GM19351 (cell line): ENCODE measurements at regions not wholly inside any gene's neighbourhood (a gene's known extent, or its start where the extent isn't known, plus 50 kb on each side); places are given as distances from the start of the nearest gene placed in this dataset.

Experiments
- ATAC-seq: cut with Tn5 transposase; IDR thresholded peaks from one replicate; pipeline ENCODE4 v1.9.1; 2021; ENCODE audit warnings: mild to moderate bottlenecking, moderate library complexity; ENCODE audit not compliant: unreplicated experiment

GRCh38 chr18:22332590-22332989 lies 85.1 kb downstream of the CTAGE1 start:
- ATAC-seq = peak; percentile 67

- ATAC-seq = no peak
These were observed 87.2 kb downstream of the CTAGE1 start for GRCh38 chr18:22330508-22330907.

GRCh38 chr18:22325396-22325795 lies 92.3 kb downstream of the CTAGE1 start:
- no peak for ATAC-seq

- ATAC-seq = no peak
These were observed 93.3 kb downstream of the CTAGE1 start for GRCh38 chr18:22324191-22325131.

- ATAC-seq = no peak
These were observed 95.4 kb downstream of the CTAGE1 start for GRCh38 chr18:22322243-22322691.

- no peak for ATAC-seq
These were observed 96.9 kb downstream of the CTAGE1 start for GRCh38 chr18:22320771-22321170.

GRCh38 chr18:22320155-22320554 lies 97.6 kb downstream of the CTAGE1 start:
- ATAC-seq = no peak

- ATAC-seq = no peak
These were observed 98.8 kb downstream of the CTAGE1 start for GRCh38 chr18:22318745-22319407.

- ATAC-seq = no peak
These were observed 103.3 kb downstream of the CTAGE1 start for GRCh38 chr18:22314420-22314819.

- no peak for ATAC-seq
These were observed 103.7 kb downstream of the CTAGE1 start for GRCh38 chr18:22314001-22314400.

GRCh38 chr18:22311301-22311700 lies 106.4 kb downstream of the CTAGE1 start:
- ATAC-seq = no peak

- ATAC-seq = no peak
These were observed 108.5 kb downstream of the CTAGE1 start for GRCh38 chr18:22309191-22309590.

- no peak for ATAC-seq
These were observed 110.2 kb downstream of the CTAGE1 start for GRCh38 chr18:22307528-22307927.

- ATAC-seq = no peak
These were observed 113.8 kb downstream of the CTAGE1 start for GRCh38 chr18:22303927-22304326.

- ATAC-seq = no peak
These were observed 115.6 kb downstream of the CTAGE1 start for GRCh38 chr18:22302144-22302543.

- ATAC-seq = no peak
These were observed 116.8 kb downstream of the CTAGE1 start for GRCh38 chr18:22300665-22301636.

GRCh38 chr18:22297008-22297407 lies 120.7 kb downstream of the CTAGE1 start:
- ATAC-seq = no peak

- no peak for ATAC-seq
These were observed 121.4 kb downstream of the CTAGE1 start for GRCh38 chr18:22296304-22296703.

- no peak for ATAC-seq
These were observed 124.0 kb downstream of the GATA6 start for GRCh38 chr18:22293417-22293816.

- no peak for ATAC-seq
These were observed 120.6 kb downstream of the GATA6 start for GRCh38 chr18:22290004-22290403.

GRCh38 chr18:22286585-22286984 lies 117.2 kb downstream of the GATA6 start:
- no peak for ATAC-seq
